ENCODE measurements at regions not wholly inside any gene's neighbourhood (a gene's known extent, or its start where the extent isn't known, plus 50 kb on each side); places are given as distances from the start of the nearest gene placed in this dataset.
"Not testable (repeated sequence)": the region's sequence is repeated elsewhere in the genome, so short reads cannot be mapped to it uniquely, and the experiment has no call there.

GRCh38 chr5:68679041-68679440 is 414.8 kb upstream of the SLC30A5 start:
- DNase-seq = no peak

GRCh38 chr5:68680366-68680765 is 413.4 kb upstream of the SLC30A5 start:
- DNase-seq = no peak

GRCh38 chr5:68681929-68682328 is 411.9 kb upstream of the SLC30A5 start:
- no peak for DNase-seq

- no peak for DNase-seq
Observed at GRCh38 chr5:68682400-68683160, 411.2 kb upstream of the SLC30A5 start.

- DNase-seq = no peak
Observed at GRCh38 chr5:68683632-68684036, 410.2 kb upstream of the SLC30A5 start.

GRCh38 chr5:68685863-68686262 is 408.0 kb upstream of the SLC30A5 start:
- DNase-seq = no peak

- DNase-seq = no peak
Observed at GRCh38 chr5:68688547-68688946, 405.3 kb upstream of the SLC30A5 start.

GRCh38 chr5:68689010-68689409 is 404.8 kb upstream of the SLC30A5 start:
- DNase-seq = no peak

GRCh38 chr5:68691874-68692273 is 401.9 kb upstream of the SLC30A5 start:
- DNase-seq = not testable (repeated sequence)

- DNase-seq = no peak
Observed at GRCh38 chr5:68698025-68698940, 395.5 kb upstream of the SLC30A5 start.

GRCh38 chr5:68699966-68700365 is 393.8 kb upstream of the SLC30A5 start:
- DNase-seq = no peak

GRCh38 chr5:68707575-68707974 is 386.2 kb upstream of the SLC30A5 start:
- no peak for DNase-seq

- no peak for DNase-seq
Observed at GRCh38 chr5:68708156-68708841, 385.5 kb upstream of the SLC30A5 start.

- DNase-seq = no peak
Observed at GRCh38 chr5:68708842-68709170, 385.0 kb upstream of the SLC30A5 start.

GRCh38 chr5:68709239-68709638 is 384.6 kb upstream of the SLC30A5 start:
- DNase-seq = no peak

GRCh38 chr5:68710514-68710913 is 383.3 kb upstream of the SLC30A5 start:
- no peak for DNase-seq

GRCh38 chr5:68711293-68712200 is 382.3 kb upstream of the SLC30A5 start:
- no peak for DNase-seq

GRCh38 chr5:68714810-68715209 is 379.0 kb upstream of the SLC30A5 start:
- DNase-seq = no peak

GRCh38 chr5:68720884-68721610 is 372.8 kb upstream of the SLC30A5 start:
- DNase-seq = no peak

- no peak for DNase-seq
Observed at GRCh38 chr5:68722357-68722756, 371.5 kb upstream of the SLC30A5 start.

- DNase-seq = no peak
Observed at GRCh38 chr5:68725905-68726683, 367.7 kb upstream of the SLC30A5 start.
